Breast epithelium (tissue), 3 donors: ENCODE measurements at regions not wholly inside any gene's neighbourhood (a gene's known extent, or its start where the extent isn't known, plus 50 kb on each side); places are given as distances from the start of the nearest gene placed in this dataset.

Experiments
- POLR2AphosphoS5 ChIP-seq, 3 donors: sonication (generic); formaldehyde crosslinking; IDR thresholded peaks; one replicate each; pipeline ENCODE4 v1.6.1; 2017; ENCODE audit warnings: antibody characterized with exemption in 3 of 3
- TF ChIP-seq, protein P1 (sequence below), 3 donors: fragments of 450-650 bp; IDR thresholded peaks; one replicate each; pipeline ENCODE4 v1.5.1; 2016 to 2017; ENCODE audit warnings: antibody characterized with exemption in 3 of 3, mild to moderate bottlenecking in 3 of 3, moderate library complexity in 3 of 3

- TF ChIP-seq, protein P1, sequence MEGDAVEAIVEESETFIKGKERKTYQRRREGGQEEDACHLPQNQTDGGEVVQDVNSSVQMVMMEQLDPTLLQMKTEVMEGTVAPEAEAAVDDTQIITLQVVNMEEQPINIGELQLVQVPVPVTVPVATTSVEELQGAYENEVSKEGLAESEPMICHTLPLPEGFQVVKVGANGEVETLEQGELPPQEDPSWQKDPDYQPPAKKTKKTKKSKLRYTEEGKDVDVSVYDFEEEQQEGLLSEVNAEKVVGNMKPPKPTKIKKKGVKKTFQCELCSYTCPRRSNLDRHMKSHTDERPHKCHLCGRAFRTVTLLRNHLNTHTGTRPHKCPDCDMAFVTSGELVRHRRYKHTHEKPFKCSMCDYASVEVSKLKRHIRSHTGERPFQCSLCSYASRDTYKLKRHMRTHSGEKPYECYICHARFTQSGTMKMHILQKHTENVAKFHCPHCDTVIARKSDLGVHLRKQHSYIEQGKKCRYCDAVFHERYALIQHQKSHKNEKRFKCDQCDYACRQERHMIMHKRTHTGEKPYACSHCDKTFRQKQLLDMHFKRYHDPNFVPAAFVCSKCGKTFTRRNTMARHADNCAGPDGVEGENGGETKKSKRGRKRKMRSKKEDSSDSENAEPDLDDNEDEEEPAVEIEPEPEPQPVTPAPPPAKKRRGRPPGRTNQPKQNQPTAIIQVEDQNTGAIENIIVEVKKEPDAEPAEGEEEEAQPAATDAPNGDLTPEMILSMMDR (IDR thresholded peaks at IDR 0.05) = no peak
- TF ChIP-seq POLR2AphosphoS5 (IDR thresholded peaks at IDR 0.05) = no peak
Observed at GRCh38 chr1:239151937-239152336, 234.4 kb upstream of the CHRM3 start.
